SJSA1 (cell line): ENCODE measurements at regions not wholly inside any gene's neighbourhood (a gene's known extent, or its start where the extent isn't known, plus 50 kb on each side); places are given as distances from the start of the nearest gene placed in this dataset.
"Not testable (repeated sequence)": the region's sequence is repeated elsewhere in the genome, so short reads cannot be mapped to it uniquely, and the experiment has no call there.

Experiments
- DNase-seq, 2 experiments: peaks; one replicate each; pipeline ENCODE4 v3.0.0-alpha.2; 2015 to 2020; ENCODE audit warnings: low spot score in 2 of 2, low read depth in 1 of 2
- H3K27ac ChIP-seq: fragments of 250-450 bp; sonication (Bioruptor Pico); 2 replicates; pipeline ENCODE4 v1.5.1; 2020; ENCODE audit warnings: mild to moderate bottlenecking, moderate library complexity
- H3K27me3 ChIP-seq: fragments of 250-450 bp; sonication (Bioruptor Pico); replicated peaks from 2 replicates; pipeline ENCODE4 v1.5.1; 2020; ENCODE audit warnings: mild to moderate bottlenecking, moderate library complexity
- H3K36me3 ChIP-seq: fragments of 250-450 bp; sonication (Bioruptor Pico); 2 replicates; pipeline ENCODE4 v1.5.1; 2020; ENCODE audit warnings: mild to moderate bottlenecking
- H3K4me1 ChIP-seq: fragments of 250-450 bp; sonication (Bioruptor Pico); replicated peaks from 2 replicates; pipeline ENCODE4 v1.6.1; 2021; ENCODE audit warnings: mild to moderate bottlenecking
- H3K4me3 ChIP-seq: fragments of 250-450 bp; sonication (Bioruptor Pico); 2 replicates; pipeline ENCODE4 v1.5.1; 2020; ENCODE audit warnings: mild to moderate bottlenecking
- H3K9me3 ChIP-seq: fragments of 250-450 bp; sonication (Bioruptor Pico); replicated peaks from 2 replicates; pipeline ENCODE4 v1.5.1; 2020; ENCODE audit warnings: mild to moderate bottlenecking

- Histone ChIP-seq H3K36me3 (peaks cover 31% of the 10 kb centered on the region), H3K9me3 (no peaks in the 10 kb centered on the region), H3K27me3 (no peaks in the 10 kb centered on the region), H3K4me1 (peaks cover 6% of the 10 kb centered on the region; the same call in 1 of the 2 replicates), H3K4me3 (peak overlapping the region; percentile 73), H3K27ac (peak overlapping the region; percentile 95)
- DNase-seq, result peak; percentile 93 to 95
These were observed 88.0 kb upstream of the RPRML start for GRCh38 chr17:47066841-47067682.

DNA sequence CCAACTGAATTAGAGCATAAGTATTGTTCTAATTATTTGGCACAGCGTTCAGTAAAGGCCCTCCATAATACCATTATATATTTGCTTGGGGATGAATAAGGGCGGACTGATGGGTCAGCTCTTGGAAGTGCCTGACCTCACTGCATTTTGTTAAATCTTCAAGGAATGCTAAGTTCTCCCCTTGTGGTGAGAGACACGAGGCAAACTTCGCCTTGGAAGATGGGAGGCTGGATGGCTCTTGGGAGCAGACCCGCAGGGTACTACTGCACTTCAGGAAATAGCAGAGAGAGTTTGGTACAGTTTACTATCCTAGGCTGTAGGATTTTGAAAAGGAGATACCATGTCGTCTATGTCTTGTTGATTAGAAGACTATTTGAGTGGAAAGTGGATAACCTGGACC, 87.0 kb upstream of the RPRML start:
- Histone ChIP-seq H3K4me1 (peaks cover 6% of the 10 kb centered on the region; the same call in 1 of the 2 replicates), H3K36me3 (peaks cover 31% of the 10 kb centered on the region), H3K9me3 (no peaks in the 10 kb centered on the region), H3K4me3 (no peak overlapping the region), H3K27me3 (no peaks in the 10 kb centered on the region), H3K27ac (no peak overlapping the region)
- DNase-seq, result no peak

DNA sequence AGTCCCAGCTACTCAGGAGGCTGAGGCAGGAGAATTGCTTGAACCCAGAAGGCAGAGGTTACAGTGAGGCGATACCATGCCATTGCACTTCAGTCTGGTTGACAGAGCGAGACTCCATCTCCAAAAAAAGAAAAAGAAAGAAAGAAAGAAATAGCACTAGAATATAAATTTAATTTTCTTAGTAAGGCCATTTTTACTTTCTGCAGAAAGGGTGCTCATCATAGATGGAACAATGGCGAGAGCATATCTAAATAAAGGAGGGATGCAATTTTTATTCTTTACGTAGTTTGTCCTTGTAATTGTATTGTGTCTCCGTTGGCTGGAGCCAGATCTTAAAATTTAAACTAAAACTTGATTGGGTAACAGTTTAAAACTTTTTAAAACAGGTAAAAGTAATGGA, 85.6 kb upstream of the RPRML start:
- DNase-seq, result no peak

GRCh38 chr17:47063475-47063874, 84.4 kb upstream of the RPRML start:
- H3K36me3 ChIP-seq, result peaks cover 31% of the 10 kb centered on the region
- H3K4me3 ChIP-seq, result no peak overlapping the region
- no peak overlapping the region for H3K27ac ChIP-seq
- no peak for DNase-seq
- peaks cover 6% of the 10 kb centered on the region; the same call in 1 of the 2 replicates for H3K4me1 ChIP-seq
- H3K9me3 ChIP-seq, result no peaks in the 10 kb centered on the region
- H3K27me3 ChIP-seq, result no peaks in the 10 kb centered on the region

More for the DNA sequence above, 85.6 kb upstream of the RPRML start:
- Histone ChIP-seq H3K27me3 (no peaks in the 10 kb centered on the region), H3K27ac (no peak overlapping the region), H3K9me3 (no peaks in the 10 kb centered on the region), H3K36me3 (peaks cover 31% of the 10 kb centered on the region), H3K4me1 (peaks cover 6% of the 10 kb centered on the region; the same call in 1 of the 2 replicates), H3K4me3 (no peak overlapping the region)

DNA sequence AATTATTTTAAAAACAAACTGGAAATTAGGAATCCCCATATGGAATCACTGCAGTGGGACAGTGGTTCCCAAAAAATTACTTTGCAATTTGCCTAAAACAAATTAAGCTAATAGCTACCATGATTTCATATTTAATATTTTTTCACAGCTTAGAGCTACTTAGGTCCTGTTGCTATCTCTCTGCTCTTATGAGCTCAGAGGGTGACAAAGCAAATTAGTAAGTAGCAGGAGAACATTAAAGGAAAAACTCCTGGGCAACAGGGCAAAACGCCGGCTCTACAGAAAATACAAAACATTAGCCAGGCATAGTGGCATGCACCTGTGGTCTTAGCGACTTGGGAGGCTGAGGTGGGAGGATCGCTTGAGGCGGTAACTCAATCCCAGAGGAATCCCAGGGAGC, 83.8 kb upstream of the RPRML start:
- not testable (repeated sequence) for H3K27me3 ChIP-seq, H3K4me1 ChIP-seq, H3K9me3 ChIP-seq, H3K4me3 ChIP-seq, DNase-seq, H3K27ac ChIP-seq
- peaks cover 31% of the 10 kb centered on the region for H3K36me3 ChIP-seq

DNA sequence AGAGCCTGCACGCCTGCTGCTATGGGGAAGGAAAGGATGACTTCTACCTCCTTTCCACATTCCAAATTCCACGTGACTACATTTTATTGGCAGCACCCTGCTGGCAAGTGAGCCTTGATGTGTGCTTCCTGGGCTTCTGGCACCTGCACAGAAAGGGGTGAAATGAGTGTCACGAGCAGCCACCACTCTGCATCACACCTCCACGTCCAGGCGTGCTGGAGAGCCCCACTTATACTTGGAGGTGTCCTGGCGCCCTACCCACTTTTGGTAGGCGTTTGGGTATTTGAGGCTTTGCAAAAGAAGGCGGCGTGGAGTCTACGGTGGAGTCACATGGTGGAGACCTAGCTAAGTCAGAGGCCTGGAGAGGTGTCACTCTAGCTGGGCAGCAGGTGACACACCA, 81.0 kb upstream of the RPRML start:
- DNase-seq, H3K27ac ChIP-seq, H3K4me1 ChIP-seq, H3K27me3 ChIP-seq, H3K9me3 ChIP-seq, H3K4me3 ChIP-seq: not testable (repeated sequence)
- peaks cover 30% of the 10 kb centered on the region for H3K36me3 ChIP-seq

- Histone ChIP-seq H3K27me3 (no peaks in the 10 kb centered on the region), H3K9me3 (no peaks in the 10 kb centered on the region), H3K4me1 (no peaks in the 10 kb centered on the region), H3K27ac (no peak overlapping the region), H3K36me3 (peaks cover 28% of the 10 kb centered on the region), H3K4me3 (no peak overlapping the region)
- DNase-seq, result no peak
These were observed 78.8 kb upstream of the RPRML start for GRCh38 chr17:47057830-47058229.

DNA sequence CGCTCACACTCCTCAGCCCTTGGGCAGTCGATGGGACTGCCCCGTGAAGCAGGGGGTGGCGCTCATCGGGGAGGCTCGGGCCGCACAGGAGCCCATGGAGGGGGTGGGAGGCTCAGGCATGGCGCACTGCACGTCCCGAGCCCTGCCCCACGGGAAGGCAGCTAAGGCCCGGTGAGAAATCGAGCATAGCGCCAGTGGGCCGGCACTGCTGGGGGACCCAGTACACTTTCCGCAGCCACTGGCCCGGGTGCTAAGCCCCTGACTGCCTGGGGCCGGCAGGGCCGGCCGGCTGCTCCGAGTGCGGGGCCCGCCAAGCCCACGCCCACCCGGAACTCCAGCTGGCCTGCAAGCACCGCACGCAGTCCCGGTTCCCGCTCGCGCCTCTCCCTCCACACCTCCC, 78.2 kb upstream of the RPRML start:
- H3K9me3 ChIP-seq, H3K4me3 ChIP-seq, H3K4me1 ChIP-seq, H3K27me3 ChIP-seq, DNase-seq, H3K27ac ChIP-seq: not testable (repeated sequence)
- peaks cover 33% of the 10 kb centered on the region for H3K36me3 ChIP-seq

GRCh38 chr17:47056687-47057086, 77.6 kb upstream of the RPRML start:
- H3K4me3 ChIP-seq, H3K9me3 ChIP-seq, H3K27me3 ChIP-seq, H3K4me1 ChIP-seq, H3K27ac ChIP-seq, DNase-seq: not testable (repeated sequence)
- H3K36me3 ChIP-seq, result peaks cover 33% of the 10 kb centered on the region
